Panc1 (cell line): ENCODE measurements at regions not wholly inside any gene's neighbourhood (a gene's known extent, or its start where the extent isn't known, plus 50 kb on each side); places are given as distances from the start of the nearest gene placed in this dataset.

Experiments used
- TCF7L2 ChIP-seq: IDR thresholded peaks from 2 replicates; pipeline ENCODE4 v1.6.1; 2011; ENCODE audit warnings: mild to moderate bottlenecking, low read depth, low read length, inconsistent platforms
- TF ChIP-seq, protein P1 (sequence below): fragments of 450-650 bp; IDR thresholded peaks from 2 replicates; pipeline ENCODE4 v1.5.1; 2017; ENCODE audit warnings: mild to moderate bottlenecking

DNA sequence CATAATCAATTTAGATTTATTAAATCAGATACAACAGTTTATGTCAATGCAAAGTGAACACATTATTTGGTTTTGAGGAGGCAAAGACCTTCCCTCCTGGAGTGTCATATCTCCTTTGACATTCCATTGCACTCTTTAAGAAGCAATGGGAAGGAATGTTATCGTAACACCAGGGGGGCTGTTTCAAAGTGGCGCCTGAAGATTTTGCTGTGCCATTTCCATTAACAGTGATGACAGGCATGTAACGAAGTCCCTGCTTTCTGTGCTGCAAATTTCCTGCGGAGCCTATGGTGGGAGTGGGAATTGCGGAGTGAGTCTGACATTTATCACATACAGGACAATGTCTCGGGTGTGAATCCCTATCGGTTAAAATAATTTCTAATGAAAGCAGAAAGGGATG, 499.6 kb upstream of the RAB6C start:
- TF ChIP-seq, protein P1, sequence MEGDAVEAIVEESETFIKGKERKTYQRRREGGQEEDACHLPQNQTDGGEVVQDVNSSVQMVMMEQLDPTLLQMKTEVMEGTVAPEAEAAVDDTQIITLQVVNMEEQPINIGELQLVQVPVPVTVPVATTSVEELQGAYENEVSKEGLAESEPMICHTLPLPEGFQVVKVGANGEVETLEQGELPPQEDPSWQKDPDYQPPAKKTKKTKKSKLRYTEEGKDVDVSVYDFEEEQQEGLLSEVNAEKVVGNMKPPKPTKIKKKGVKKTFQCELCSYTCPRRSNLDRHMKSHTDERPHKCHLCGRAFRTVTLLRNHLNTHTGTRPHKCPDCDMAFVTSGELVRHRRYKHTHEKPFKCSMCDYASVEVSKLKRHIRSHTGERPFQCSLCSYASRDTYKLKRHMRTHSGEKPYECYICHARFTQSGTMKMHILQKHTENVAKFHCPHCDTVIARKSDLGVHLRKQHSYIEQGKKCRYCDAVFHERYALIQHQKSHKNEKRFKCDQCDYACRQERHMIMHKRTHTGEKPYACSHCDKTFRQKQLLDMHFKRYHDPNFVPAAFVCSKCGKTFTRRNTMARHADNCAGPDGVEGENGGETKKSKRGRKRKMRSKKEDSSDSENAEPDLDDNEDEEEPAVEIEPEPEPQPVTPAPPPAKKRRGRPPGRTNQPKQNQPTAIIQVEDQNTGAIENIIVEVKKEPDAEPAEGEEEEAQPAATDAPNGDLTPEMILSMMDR: no peak
- no peak for TF ChIP-seq TCF7L2
